ENCODE measurements at regions not wholly inside any gene's neighbourhood (a gene's known extent, or its start where the extent isn't known, plus 50 kb on each side); places are given as distances from the start of the nearest gene placed in this dataset.

DNA sequence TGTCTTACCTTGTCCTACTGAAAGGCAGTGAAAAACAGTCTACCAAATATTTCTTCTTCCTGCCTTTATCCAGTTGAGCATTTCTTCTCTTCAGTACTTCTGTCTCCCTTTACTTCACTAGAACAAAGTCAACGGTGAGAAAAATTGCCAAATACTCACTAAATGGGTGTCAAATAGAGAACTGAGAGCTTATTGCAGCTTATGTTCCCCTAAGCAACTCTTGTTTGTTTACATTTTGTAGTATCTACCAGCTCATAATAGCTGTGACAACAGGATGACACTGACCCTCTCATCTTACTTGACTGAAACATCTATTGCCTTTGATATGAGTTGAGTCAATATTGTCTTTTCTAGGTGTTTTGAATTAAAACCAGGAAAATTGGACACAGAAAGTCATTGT is 327.9 kb upstream of the SORCS1 start:
- H3K9me3 ChIP-seq (ENCODE audit: control insufficient read depth, insufficient read depth, low read depth, low read length) = no peaks in the 10 kb centered on the region
- H3K4me3 ChIP-seq (ENCODE audit: low read depth in 2 of 2, low read length in 2 of 2) = no peak overlapping the region
- in situ Hi-C loops (cut with HindIII; ENCODE audit: low pct_unique_long_range_greater_than_20kb, low sequenced_read_pairs) = no loop called here
- no peak for DNase-seq (ENCODE audit: low read depth, low spot score)
- H3K36me3 ChIP-seq (ENCODE audit: control insufficient read depth, insufficient read depth, low read length) = no peaks in the 10 kb centered on the region
- POLR2A ChIA-PET = no interaction called here
- no peak for ATAC-seq
- CTCF ChIA-PET = no interaction called here
- H3K4me1 ChIP-seq (ENCODE audit: control insufficient read depth, insufficient read depth, low read length) = no peaks in the 10 kb centered on the region
- intact Hi-C loops (cut with micrococcal nuclease; ENCODE audit: unreplicated experiment) = no loop called here
- H3K27me3 ChIP-seq (ENCODE audit: control insufficient read depth, insufficient read depth, low read length) = no peaks in the 10 kb centered on the region; the same call in 1 of the 2 replicates
- no TSS peak for BruUV-seq (replicated peaks)
- no peak overlapping the region for H3K27ac ChIP-seq (ENCODE audit: low read length)
- no peak for TF ChIP-seq POLR2AphosphoS5 (IDR thresholded peaks at IDR 0.05; ENCODE audit: low read depth, low read length)
- TF ChIP-seq SIN3A (IDR thresholded peaks at IDR 0.05; ENCODE audit: borderline replicate concordance, insufficient read depth, low read depth, low read length) = no peak
- TF ChIP-seq TCF7L2 (IDR thresholded peaks at IDR 0.05; ENCODE audit: low read depth, low read length) = no peak
- TF ChIP-seq, protein P1, sequence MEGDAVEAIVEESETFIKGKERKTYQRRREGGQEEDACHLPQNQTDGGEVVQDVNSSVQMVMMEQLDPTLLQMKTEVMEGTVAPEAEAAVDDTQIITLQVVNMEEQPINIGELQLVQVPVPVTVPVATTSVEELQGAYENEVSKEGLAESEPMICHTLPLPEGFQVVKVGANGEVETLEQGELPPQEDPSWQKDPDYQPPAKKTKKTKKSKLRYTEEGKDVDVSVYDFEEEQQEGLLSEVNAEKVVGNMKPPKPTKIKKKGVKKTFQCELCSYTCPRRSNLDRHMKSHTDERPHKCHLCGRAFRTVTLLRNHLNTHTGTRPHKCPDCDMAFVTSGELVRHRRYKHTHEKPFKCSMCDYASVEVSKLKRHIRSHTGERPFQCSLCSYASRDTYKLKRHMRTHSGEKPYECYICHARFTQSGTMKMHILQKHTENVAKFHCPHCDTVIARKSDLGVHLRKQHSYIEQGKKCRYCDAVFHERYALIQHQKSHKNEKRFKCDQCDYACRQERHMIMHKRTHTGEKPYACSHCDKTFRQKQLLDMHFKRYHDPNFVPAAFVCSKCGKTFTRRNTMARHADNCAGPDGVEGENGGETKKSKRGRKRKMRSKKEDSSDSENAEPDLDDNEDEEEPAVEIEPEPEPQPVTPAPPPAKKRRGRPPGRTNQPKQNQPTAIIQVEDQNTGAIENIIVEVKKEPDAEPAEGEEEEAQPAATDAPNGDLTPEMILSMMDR (IDR thresholded peaks at IDR 0.05) = no peak
- TF ChIP-seq, protein P2, sequence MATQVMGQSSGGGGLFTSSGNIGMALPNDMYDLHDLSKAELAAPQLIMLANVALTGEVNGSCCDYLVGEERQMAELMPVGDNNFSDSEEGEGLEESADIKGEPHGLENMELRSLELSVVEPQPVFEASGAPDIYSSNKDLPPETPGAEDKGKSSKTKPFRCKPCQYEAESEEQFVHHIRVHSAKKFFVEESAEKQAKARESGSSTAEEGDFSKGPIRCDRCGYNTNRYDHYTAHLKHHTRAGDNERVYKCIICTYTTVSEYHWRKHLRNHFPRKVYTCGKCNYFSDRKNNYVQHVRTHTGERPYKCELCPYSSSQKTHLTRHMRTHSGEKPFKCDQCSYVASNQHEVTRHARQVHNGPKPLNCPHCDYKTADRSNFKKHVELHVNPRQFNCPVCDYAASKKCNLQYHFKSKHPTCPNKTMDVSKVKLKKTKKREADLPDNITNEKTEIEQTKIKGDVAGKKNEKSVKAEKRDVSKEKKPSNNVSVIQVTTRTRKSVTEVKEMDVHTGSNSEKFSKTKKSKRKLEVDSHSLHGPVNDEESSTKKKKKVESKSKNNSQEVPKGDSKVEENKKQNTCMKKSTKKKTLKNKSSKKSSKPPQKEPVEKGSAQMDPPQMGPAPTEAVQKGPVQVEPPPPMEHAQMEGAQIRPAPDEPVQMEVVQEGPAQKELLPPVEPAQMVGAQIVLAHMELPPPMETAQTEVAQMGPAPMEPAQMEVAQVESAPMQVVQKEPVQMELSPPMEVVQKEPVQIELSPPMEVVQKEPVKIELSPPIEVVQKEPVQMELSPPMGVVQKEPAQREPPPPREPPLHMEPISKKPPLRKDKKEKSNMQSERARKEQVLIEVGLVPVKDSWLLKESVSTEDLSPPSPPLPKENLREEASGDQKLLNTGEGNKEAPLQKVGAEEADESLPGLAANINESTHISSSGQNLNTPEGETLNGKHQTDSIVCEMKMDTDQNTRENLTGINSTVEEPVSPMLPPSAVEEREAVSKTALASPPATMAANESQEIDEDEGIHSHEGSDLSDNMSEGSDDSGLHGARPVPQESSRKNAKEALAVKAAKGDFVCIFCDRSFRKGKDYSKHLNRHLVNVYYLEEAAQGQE (IDR thresholded peaks at IDR 0.05; ENCODE audit: insufficient read depth in 1 of 2, low read depth in 2 of 2, low read length in 1 of 2) = no peak

DNA sequence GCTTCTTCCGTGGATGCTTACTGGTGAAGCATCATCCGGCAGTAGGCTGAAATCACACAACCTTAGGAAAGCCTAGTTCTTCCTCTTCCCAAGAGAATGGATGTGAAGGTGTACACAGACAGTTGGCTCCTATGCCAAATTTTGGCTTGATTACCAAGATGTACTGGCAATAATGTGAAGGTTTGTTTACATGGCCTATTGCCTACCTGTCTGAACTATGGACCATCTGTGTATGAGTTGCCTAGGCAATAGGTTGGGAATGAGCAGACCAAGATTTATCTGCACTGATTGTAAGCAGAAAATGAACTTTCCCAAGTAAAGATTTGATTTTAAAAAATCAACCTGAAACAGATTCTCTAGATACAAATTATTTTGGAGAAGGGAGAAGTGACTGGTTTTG is 325.9 kb upstream of the SORCS1 start:
- H3K9me3 ChIP-seq (ENCODE audit: control insufficient read depth, insufficient read depth, low read depth, low read length) = no peaks in the 10 kb centered on the region
- H3K27me3 ChIP-seq (ENCODE audit: control insufficient read depth, insufficient read depth, low read length) = no peaks in the 10 kb centered on the region; the same call in 1 of the 2 replicates
- H3K4me1 ChIP-seq (ENCODE audit: control insufficient read depth, insufficient read depth, low read length) = no peaks in the 10 kb centered on the region
- POLR2A ChIA-PET = no interaction called here
- BruUV-seq (replicated peaks) = no TSS peak
- in situ Hi-C loops (cut with HindIII; ENCODE audit: low pct_unique_long_range_greater_than_20kb, low sequenced_read_pairs) (no loop called here), intact Hi-C loops (cut with micrococcal nuclease; ENCODE audit: unreplicated experiment) (no loop called here)
- TF ChIP-seq SIN3A (IDR thresholded peaks at IDR 0.05; ENCODE audit: borderline replicate concordance, insufficient read depth, low read depth, low read length) = no peak
- TF ChIP-seq, protein P1 (IDR thresholded peaks at IDR 0.05) = no peak
- no peak for TF ChIP-seq POLR2AphosphoS5 (IDR thresholded peaks at IDR 0.05; ENCODE audit: low read depth, low read length)
- no peak for TF ChIP-seq TCF7L2 (IDR thresholded peaks at IDR 0.05; ENCODE audit: low read depth, low read length)
- TF ChIP-seq, protein P2 (IDR thresholded peaks at IDR 0.05; ENCODE audit: insufficient read depth in 1 of 2, low read depth in 2 of 2, low read length in 1 of 2) = no peak
- DNase-seq (ENCODE audit: low read depth, low spot score) (no peak), ATAC-seq (no peak)
- CTCF ChIA-PET = no interaction called here
- H3K27ac ChIP-seq (ENCODE audit: low read length) = no peak overlapping the region
- no peaks in the 10 kb centered on the region for H3K36me3 ChIP-seq (ENCODE audit: control insufficient read depth, insufficient read depth, low read length)
- no peak overlapping the region for H3K4me3 ChIP-seq (ENCODE audit: low read depth in 2 of 2, low read length in 2 of 2)

All from Panc1 (cell line).